Activated CD8-positive, alpha-beta memory T cell treated with anti-CD3 and anti-CD28 coated beads for 48 hours (primary cell): ENCODE measurements at regions not wholly inside any gene's neighbourhood (a gene's known extent, or its start where the extent isn't known, plus 50 kb on each side); places are given as distances from the start of the nearest gene placed in this dataset.

Experiments used
- DNase-seq, 3 experiments: peaks; one replicate each; pipeline ENCODE4 v3.0.0-alpha.2; 2020; ENCODE audit warnings: low read depth in 2 of 3, low spot score in 2 of 3

DNA sequence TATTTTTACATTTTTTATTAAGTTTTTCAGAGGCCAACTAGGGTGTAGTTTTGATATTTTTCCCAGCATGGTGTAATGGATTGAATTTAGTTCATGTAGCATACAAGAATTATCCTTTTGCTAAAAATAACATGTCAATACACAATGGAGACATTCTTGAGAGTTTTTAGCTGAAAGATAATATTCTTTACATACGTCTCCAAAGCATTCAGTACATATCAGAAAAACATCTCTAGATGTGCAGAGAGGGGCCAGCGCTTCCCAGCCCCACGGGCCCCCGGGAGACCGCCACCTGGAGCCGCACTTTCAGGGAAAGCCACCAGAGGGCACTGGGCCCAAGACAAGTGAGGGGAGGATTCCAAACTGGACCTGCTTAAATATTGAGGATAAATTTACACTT is 499.4 kb downstream of the GALR1 start:
- no peak for DNase-seq

GRCh38 chr18:77750006-77750405 is 500.4 kb downstream of the GALR1 start:
- no peak for DNase-seq

DNA sequence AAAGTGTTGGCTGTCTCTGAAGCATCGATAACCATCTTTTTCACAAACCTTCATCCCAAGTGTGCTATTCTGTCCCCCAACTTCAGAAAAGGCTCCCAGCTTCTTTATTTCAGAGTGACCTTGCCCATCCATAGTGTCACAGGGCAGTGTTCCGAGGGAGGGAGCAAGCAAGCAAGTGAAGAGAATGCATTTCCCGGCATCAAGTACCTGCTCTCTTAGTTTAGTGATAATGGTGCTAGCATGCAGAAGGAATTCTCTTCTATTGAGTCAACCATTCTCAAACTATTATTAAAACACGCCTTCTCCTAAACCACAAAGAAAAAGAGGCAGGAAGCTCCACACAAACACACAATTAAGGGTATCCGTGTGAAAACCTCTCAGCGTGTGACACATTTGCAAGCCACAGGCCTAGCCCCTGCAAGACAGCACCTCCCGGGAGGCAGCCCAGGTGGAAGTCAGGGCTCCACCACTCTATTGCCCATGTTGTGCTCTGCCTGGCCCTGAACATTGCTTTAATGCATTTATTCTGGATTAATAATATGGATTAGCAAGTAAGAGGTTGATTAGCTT is 504.9 kb downstream of the GALR1 start:
- no peak for DNase-seq

GRCh38 chr18:77755187-77755586 is 505.5 kb downstream of the GALR1 start:
- DNase-seq, result no peak

GRCh38 chr18:77761332-77761731 is 511.7 kb downstream of the GALR1 start:
- no peak for DNase-seq

GRCh38 chr18:77762014-77762413 is 512.4 kb downstream of the GALR1 start:
- no peak for DNase-seq

- no peak for DNase-seq
Measured at GRCh38 chr18:77762642-77763041, 513.0 kb downstream of the GALR1 start.

GRCh38 chr18:77763530-77764145 is 514.0 kb downstream of the GALR1 start:
- DNase-seq, result no peak

- no peak for DNase-seq
Measured at GRCh38 chr18:77765468-77765867, 515.8 kb downstream of the GALR1 start.

DNA sequence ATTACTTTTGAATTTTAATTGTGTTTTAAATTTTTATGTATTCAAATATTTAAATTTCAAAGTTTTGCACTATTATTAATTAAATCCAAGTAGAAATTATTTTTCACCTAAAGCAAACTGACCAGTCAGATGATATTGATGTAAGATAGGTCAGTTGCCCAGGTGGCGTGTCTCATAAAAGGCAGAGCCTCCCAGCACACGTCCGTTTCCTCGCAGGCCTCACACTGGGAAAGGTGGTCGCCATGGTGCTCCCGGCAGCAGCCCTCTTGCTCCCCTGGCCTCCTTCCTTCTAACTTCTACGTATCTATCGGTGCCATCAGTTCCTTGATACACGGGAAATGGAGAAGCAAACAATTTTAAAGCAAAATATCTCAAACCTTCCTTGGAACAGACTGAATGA is 516.8 kb downstream of the GALR1 start:
- no peak for DNase-seq

- no peak for DNase-seq
Measured at GRCh38 chr18:77772177-77772576, 522.5 kb downstream of the GALR1 start.

DNA sequence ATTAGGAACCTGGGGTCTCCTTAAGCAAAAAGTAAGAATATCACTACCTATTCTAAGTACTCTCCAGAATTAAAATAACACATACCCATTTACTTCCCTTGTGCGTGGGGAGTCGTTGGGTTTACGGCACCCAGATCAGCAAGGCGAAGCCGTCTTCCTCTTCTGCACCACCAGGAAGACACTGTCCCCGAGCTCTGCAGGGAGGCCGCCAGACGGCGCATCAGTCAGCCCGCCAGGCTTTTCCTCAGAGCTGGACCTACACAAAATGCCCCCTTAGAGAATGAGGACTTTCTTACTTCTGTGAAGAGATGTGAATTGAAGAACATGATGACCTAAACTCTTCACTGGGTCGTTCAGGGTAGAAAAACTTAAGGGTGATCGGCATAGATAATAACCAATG is 526.5 kb downstream of the GALR1 start:
- no peak for DNase-seq

GRCh38 chr18:77777163-77777562 is 527.5 kb downstream of the GALR1 start:
- DNase-seq, result no peak

DNA sequence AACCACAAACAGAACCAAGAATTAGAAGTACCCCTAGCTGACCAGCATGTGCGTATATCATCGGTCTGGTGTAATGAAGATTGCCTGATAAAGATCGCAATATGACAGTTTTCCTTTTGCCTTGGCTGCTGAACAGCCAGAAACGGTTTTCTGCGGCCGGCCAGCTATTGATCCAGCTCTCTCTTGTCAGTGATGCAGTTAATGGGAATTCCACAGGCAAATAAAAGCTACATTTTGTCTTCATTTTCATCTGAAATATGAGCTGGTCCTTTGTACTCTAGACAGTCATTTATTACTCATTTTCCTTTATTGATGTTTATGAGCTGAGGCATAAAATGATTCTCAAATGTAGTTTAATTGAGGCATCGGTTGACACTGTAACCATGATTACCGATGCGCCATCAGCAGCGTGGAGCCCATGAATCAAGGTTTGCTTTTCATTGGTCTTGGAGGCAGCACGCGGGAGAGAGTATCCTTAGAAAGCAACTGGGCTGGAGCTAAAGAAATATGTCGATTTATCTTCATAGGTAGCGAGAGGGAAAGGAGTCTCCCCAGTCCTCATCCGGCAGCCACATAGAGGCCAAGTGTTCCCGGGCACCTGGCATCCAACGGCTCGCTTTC is 535.2 kb downstream of the GALR1 start:
- no peak for DNase-seq

- no peak for DNase-seq
Measured at GRCh38 chr18:77785415-77785975, 535.8 kb downstream of the GALR1 start.

DNA sequence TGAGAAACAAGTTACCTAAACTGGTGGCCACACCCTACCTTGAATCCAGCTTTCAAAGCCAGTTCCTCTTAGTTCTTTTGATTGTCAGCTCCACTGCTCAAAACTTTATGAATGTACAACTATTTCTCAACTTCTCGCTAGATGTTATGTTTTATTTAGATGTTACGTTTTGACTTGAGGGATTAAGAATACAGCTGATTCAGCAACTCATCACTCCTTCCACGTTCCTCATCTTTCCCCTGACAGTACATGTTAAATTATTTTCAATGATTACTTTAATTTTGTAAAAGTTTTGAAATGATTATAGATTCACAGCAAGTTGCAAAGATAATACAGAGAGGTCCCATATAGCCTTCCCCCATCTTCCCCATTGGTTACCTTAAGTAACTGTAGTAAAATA is 553.4 kb downstream of the GALR1 start:
- DNase-seq, result no peak

DNA sequence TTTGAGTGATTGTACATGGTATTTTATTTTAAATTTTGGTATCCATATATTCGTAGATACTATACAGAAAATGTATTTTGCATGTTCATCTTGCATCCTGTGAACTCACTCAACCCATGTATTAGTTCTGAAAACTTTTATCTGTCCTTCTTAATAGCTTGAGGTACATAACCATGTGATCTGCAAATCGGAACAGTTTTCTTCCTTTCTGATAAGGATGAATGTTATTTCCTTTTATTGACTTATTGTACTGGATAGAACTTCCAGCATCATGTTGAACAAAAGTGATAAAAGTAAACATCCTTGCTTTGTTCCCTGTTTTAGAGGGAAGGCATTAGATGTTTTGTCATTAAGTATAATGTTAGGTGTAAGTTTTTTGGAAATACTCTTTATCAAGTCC is 554.7 kb downstream of the GALR1 start:
- DNase-seq, result no peak

GRCh38 chr18:77807650-77808049 is 558.0 kb downstream of the GALR1 start:
- no peak for DNase-seq

- no peak for DNase-seq
Measured at GRCh38 chr18:77811503-77811902, 561.9 kb downstream of the GALR1 start.

GRCh38 chr18:77815666-77816338 is 566.2 kb downstream of the GALR1 start:
- DNase-seq, result no peak

- DNase-seq, result no peak
Measured at GRCh38 chr18:77818328-77818727, 568.7 kb downstream of the GALR1 start.

DNA sequence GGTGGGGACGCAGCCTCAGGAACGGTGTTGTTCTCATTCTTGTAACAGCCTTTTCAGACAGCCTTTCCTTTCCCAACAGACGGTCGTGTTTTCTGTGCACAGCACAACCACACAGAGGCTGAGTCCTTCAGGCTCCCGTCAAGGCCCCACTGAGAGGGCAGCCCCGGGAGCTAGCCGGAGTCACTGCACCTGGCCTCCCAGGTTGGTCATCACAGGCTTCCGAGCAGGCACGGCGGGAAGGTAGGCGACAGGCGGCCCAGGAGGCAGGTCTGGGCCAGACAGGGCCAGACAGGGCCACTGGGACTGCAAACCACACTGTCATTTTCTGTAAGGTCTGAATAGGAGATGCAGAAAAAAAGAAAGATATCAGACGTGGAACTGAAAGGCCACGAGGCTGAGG is 570.8 kb downstream of the GALR1 start:
- DNase-seq, result no peak
